ENCODE measurements at regions not wholly inside any gene's neighbourhood (a gene's known extent, or its start where the extent isn't known, plus 50 kb on each side); places are given as distances from the start of the nearest gene placed in this dataset.

DNA sequence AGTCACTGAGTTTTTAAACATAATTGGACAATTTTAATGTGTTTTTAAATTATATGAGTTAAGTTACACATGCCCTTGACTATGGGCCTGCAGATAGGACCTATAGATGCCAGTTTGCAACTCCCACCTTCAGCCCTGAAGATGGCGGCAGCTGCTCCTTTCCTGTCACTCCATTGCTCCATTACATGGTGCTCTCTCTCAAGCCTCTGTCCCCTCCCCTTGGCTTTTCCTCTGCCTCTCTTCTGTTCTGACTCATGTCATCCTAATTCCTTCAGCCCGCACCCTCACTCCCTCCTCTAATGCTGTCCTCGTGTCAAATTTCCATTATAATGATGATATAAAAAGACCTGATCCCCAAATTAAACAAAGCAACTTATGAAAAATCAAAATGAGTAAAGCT is 133.7 kb upstream of the HNRNPA3 start:
- no peak for TF ChIP-seq EZH2 (IDR thresholded peaks at IDR 0.05; ENCODE audit: low read length, unreplicated experiment)
- no peak for TF ChIP-seq CTCF (conservative IDR thresholded peaks at IDR 0.05; ENCODE audit: low read depth, low read length)
